ENCODE measurements at regions not wholly inside any gene's neighbourhood (a gene's known extent, or its start where the extent isn't known, plus 50 kb on each side); places are given as distances from the start of the nearest gene placed in this dataset.

- Histone ChIP-seq H3K4me1 (no peaks in the 10 kb centered on the region), H3K27ac (no peak overlapping the region), H3K4me2 (no peak overlapping the region), H3K9me3 (no peaks in the 10 kb centered on the region), H3K4me3 (no peak overlapping the region)
- FAIRE-seq (no peak), ATAC-seq (no peak), DNase-seq (ENCODE audit: low read depth in 1 of 2, low spot score in 1 of 2) (no peak)
- WGBS (ENCODE audit: missing lambda C conversion rate) = 10% methylated on average over 4 of the region's 4 CpGs
- no peak for TF ChIP-seq ZSCAN20 (CRISPR knock-in tag; IDR thresholded peaks at IDR 0.05)
- ChIA-PET CTCF (interaction anchor here (0.9 kb wide), 1 partner anchor 339 kb away, joined by 3 read pairs; no protein-coding TSS in a partner anchor), POLR2A (no interaction called here)
These were observed 419.9 kb downstream of the BUD13 start for GRCh38 chr11:116352881-116353280.

- Histone ChIP-seq H3K27ac (no peak overlapping the region), H3K9me3 (no peaks in the 10 kb centered on the region), H3K4me2 (no peak overlapping the region), H3K4me3 (no peak overlapping the region), H3K4me1 (no peaks in the 10 kb centered on the region)
- FAIRE-seq (no peak), ATAC-seq (no peak), DNase-seq (ENCODE audit: low read depth in 1 of 2, low spot score in 1 of 2) (no peak)
- ChIA-PET POLR2A (no interaction called here), CTCF (no interaction called here)
- TF ChIP-seq POLR2AphosphoS2 (conservative IDR thresholded peaks at IDR 0.05; ENCODE audit: low read length) (no peak), RFX5 (IDR thresholded peaks at IDR 0.05) (no peak), MAX (IDR thresholded peaks at IDR 0.05) (no peak), CBX8 (IDR thresholded peaks at IDR 0.05) (no peak), HMGXB4 (CRISPR knock-in tag; IDR thresholded peaks at IDR 0.05; ENCODE audit: borderline replicate concordance) (no peak), SMC3 (IDR thresholded peaks at IDR 0.05) (no peak), RNF2 (IDR thresholded peaks at IDR 0.05; ENCODE audit: borderline replicate concordance, low read depth) (no peak), TFCP2L1 (CRISPR knock-in tag; IDR thresholded peaks at IDR 0.05) (no peak), NPAS2 (CRISPR knock-in tag; IDR thresholded peaks at IDR 0.05; ENCODE audit: borderline replicate concordance) (no peak)
- WGBS (ENCODE audit: missing lambda C conversion rate) = 0% methylated on average over 1 of the region's 1 CpG
These were observed 424.6 kb downstream of the BUD13 start for GRCh38 chr11:116348226-116348625.

- 4% methylated on average over 2 of the region's 2 CpGs for whole genome bisulfite sequencing (ENCODE audit: missing lambda C conversion rate)
- no peak overlapping the region for H3K4me2 ChIP-seq
- ATAC-seq (no peak), FAIRE-seq (no peak), DNase-seq (ENCODE audit: low read depth in 1 of 2, low spot score in 1 of 2) (no peak)
- no peak overlapping the region for H3K4me3 ChIP-seq
- TF ChIP-seq HEYL (CRISPR knock-in tag; IDR thresholded peaks at IDR 0.05) = no peak
- TF ChIP-seq KDM1A (IDR thresholded peaks at IDR 0.05; ENCODE audit: low read depth) = no peak
- no peak for TF ChIP-seq RAD21 (conservative IDR thresholded peaks at IDR 0.05 in 1 of 2, IDR thresholded peaks at IDR 0.05 in 1 of 2)
- TF ChIP-seq CHD2 (IDR thresholded peaks at IDR 0.05; ENCODE audit: low read length, partially characterized antibody) = no peak
- no peak for TF ChIP-seq RARB (CRISPR knock-in tag; IDR thresholded peaks at IDR 0.05)
- no peak for TF ChIP-seq FOXS1 (CRISPR knock-in tag; IDR thresholded peaks at IDR 0.05)
- TF ChIP-seq SREBF2 (IDR thresholded peaks at IDR 0.05) = no peak
- TF ChIP-seq SMC3 (IDR thresholded peaks at IDR 0.05) = no peak
- TF ChIP-seq JUN (IDR thresholded peaks at IDR 0.05) = no peak
- TF ChIP-seq, protein P1, sequence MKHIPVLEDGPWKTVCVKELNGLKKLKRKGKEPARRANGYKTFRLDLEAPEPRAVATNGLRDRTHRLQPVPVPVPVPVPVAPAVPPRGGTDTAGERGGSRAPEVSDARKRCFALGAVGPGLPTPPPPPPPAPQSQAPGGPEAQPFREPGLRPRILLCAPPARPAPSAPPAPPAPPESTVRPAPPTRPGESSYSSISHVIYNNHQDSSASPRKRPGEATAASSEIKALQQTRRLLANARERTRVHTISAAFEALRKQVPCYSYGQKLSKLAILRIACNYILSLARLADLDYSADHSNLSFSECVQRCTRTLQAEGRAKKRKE (CRISPR knock-in tag; IDR thresholded peaks at IDR 0.05; ENCODE audit: low read depth) = no peak
- TF ChIP-seq, protein P2, sequence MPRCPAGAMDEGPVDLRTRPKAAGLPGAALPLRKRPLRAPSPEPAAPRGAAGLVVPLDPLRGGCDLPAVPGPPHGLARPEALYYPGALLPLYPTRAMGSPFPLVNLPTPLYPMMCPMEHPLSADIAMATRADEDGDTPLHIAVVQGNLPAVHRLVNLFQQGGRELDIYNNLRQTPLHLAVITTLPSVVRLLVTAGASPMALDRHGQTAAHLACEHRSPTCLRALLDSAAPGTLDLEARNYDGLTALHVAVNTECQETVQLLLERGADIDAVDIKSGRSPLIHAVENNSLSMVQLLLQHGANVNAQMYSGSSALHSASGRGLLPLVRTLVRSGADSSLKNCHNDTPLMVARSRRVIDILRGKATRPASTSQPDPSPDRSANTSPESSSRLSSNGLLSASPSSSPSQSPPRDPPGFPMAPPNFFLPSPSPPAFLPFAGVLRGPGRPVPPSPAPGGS (IDR thresholded peaks at IDR 0.05) = no peak
- TF ChIP-seq BHLHE40 (IDR thresholded peaks at IDR 0.05; ENCODE audit: low read depth, low read length) = no peak
- no peak for TF ChIP-seq ZFP36 (IDR thresholded peaks at IDR 0.05; ENCODE audit: borderline replicate concordance, partially characterized antibody)
- no peak for TF ChIP-seq RNF2 (IDR thresholded peaks at IDR 0.05; ENCODE audit: borderline replicate concordance, low read depth)
- no peak for TF ChIP-seq ELK1 (IDR thresholded peaks at IDR 0.05; ENCODE audit: low read depth, low read length)
- H3K9me3 ChIP-seq = no peaks in the 10 kb centered on the region
- no peaks in the 10 kb centered on the region for H3K4me1 ChIP-seq
- no peak overlapping the region for H3K27ac ChIP-seq
- CTCF ChIA-PET = no interaction called here
- POLR2A ChIA-PET = no interaction called here
These were observed 427.2 kb downstream of the BUD13 start for GRCh38 chr11:116345575-116345974.
